ENCODE measurements at regions not wholly inside any gene's neighbourhood (a gene's known extent, or its start where the extent isn't known, plus 50 kb on each side); places are given as distances from the start of the nearest gene placed in this dataset.

- Histone ChIP-seq H3K4me3 (no peak overlapping the region), H3K4me2 (no peak overlapping the region), H4K20me1 (replicated peaks; ENCODE audit: insufficient read depth) (no peaks in the 10 kb centered on the region), H3K36me3 (ENCODE audit: insufficient read depth) (no peaks in the 10 kb centered on the region), H3F3A (replicated peaks; ENCODE audit: low read depth) (no peaks in the 10 kb centered on the region), H2AFZ (no peak overlapping the region), H3K27me3 (ENCODE audit: insufficient read depth) (no peaks in the 10 kb centered on the region), H3K9me2 (ENCODE audit: insufficient read depth) (0 out of 2 replicates have a peak, but pooled peaks cover 7% of the 10 kb centered on the region), H3K27ac (ENCODE audit: low read depth) (no peak overlapping the region), H3K4me1 (ENCODE audit: insufficient read depth) (no peaks in the 10 kb centered on the region), H3K79me2 (replicated peaks; ENCODE audit: insufficient read depth) (no peaks in the 10 kb centered on the region)
- no peaks in the 10 kb centered on the region for H3K27me3 Mint-ChIP-seq (ENCODE audit: insufficient read depth, low read depth, poor library complexity)
- H3K36me3 Mint-ChIP-seq (ENCODE audit: low read depth) = peaks cover 3% of the 10 kb centered on the region; the same call in 1 of the 3 replicates
- DNase-seq (ENCODE audit: low spot score) (no peak), ATAC-seq (no peak)
- H3K9me3 Mint-ChIP-seq = peaks cover 18% of the 10 kb centered on the region
- no peak overlapping the region for H3K4me3 Mint-ChIP-seq
- TF ChIP-seq CREB1 (CRISPR knock-in tag; IDR thresholded peaks at IDR 0.05; ENCODE audit: low read depth) = no peak
- TF ChIP-seq EZH2 (IDR thresholded peaks at IDR 0.05; ENCODE audit: low read depth, unreplicated experiment) = no peak
- TF ChIP-seq CTCF (conservative IDR thresholded peaks at IDR 0.05; ENCODE audit: low read depth in 2 of 2) = no peak
- no peak for TF ChIP-seq STAT1 (IDR thresholded peaks at IDR 0.05; ENCODE audit: unreplicated experiment)
- no peak for TF ChIP-seq POLR2AphosphoS5 (IDR thresholded peaks at IDR 0.05; ENCODE audit: low read depth)
- TF ChIP-seq JUNB (IDR thresholded peaks at IDR 0.05; ENCODE audit: unreplicated experiment) = no peak
- no peak for TF ChIP-seq ETS1 (IDR thresholded peaks at IDR 0.05)
- TF ChIP-seq ZNF462 (CRISPR knock-in tag; IDR thresholded peaks at IDR 0.05) = no peak
- no peak for TF ChIP-seq REST (IDR thresholded peaks at IDR 0.05; ENCODE audit: unreplicated experiment)
- no peak for TF ChIP-seq ZNF331 (CRISPR knock-in tag; IDR thresholded peaks at IDR 0.05; ENCODE audit: low read depth)
- H3K27ac Mint-ChIP-seq = no peak overlapping the region
- no peaks in the 10 kb centered on the region for H3K4me1 Mint-ChIP-seq
These were observed 395.5 kb upstream of the SLC30A5 start for GRCh38 chr5:68698025-68698940.

All from GM23338 (cell line).